BE2C (cell line): ENCODE measurements at regions not wholly inside any gene's neighbourhood (a gene's known extent, or its start where the extent isn't known, plus 50 kb on each side); places are given as distances from the start of the nearest gene placed in this dataset.

Source experiments
- DNase-seq: peaks from one replicate; pipeline ENCODE4 v3.0.0-alpha.2; 2020
- H3K27me3 ChIP-seq: fragments of 250-450 bp; sonication (Bioruptor Pico); 2 replicates; pipeline ENCODE4 v1.5.1; 2020; ENCODE audit warnings: mild to moderate bottlenecking
- H3K36me3 ChIP-seq: fragments of 250-450 bp; sonication (Bioruptor Pico); 2 replicates; pipeline ENCODE4 v1.5.1; 2020; ENCODE audit warnings: mild to moderate bottlenecking
- H3K4me1 ChIP-seq: fragments of 250-450 bp; sonication (Bioruptor Pico); 2 replicates; pipeline ENCODE4 v1.5.1; 2020
- H3K4me3 ChIP-seq: 2 replicates; pipeline ENCODE4 v1.5.1; 2011; ENCODE audit warnings: low read depth, low read length
- H3K9me3 ChIP-seq: fragments of 250-450 bp; sonication (Bioruptor Pico); 2 replicates; pipeline ENCODE4 v1.5.1; 2020
- TF ChIP-seq, protein P1 (sequence below): IDR thresholded peaks from 2 replicates; pipeline ENCODE4 v1.5.1; 2012; ENCODE audit warnings: mild to moderate bottlenecking, low read depth, low read length

DNA sequence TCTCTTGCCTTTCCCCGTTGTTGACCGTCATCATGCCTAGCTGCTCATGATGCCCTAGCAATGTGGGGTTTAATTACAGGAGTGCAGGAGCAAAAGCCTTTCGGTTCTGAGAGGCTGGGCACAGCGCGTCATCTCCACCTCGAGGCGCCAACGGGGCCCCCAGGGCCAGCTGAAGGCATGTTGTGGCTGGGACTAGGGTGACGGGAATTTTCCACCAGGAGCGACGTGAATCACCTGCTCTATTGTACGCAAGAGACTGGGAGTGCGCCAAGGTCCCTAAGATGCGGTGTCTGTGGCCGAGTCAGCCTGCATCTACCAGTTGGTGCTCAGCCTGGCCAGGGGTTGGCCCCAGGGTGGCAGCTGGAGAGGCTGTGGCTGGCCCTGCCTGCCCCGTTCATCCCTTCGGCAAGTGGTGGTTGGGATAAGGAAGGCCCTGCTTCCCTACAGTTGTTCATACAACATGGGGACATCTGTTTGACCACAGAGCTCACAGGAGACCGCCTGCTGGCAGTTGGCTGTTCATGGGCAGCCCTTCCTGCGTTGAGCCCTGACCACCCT is 1175.6 kb downstream of the BRD1 start:
- H3K4me1 ChIP-seq, result no peaks in the 10 kb centered on the region
- H3K9me3 ChIP-seq, result peaks cover 4% of the 10 kb centered on the region
- no peaks in the 10 kb centered on the region for H3K36me3 ChIP-seq
- no peak overlapping the region for H3K4me3 ChIP-seq
- H3K27me3 ChIP-seq, result no peaks in the 10 kb centered on the region
- no peak for DNase-seq
- TF ChIP-seq, protein P1, sequence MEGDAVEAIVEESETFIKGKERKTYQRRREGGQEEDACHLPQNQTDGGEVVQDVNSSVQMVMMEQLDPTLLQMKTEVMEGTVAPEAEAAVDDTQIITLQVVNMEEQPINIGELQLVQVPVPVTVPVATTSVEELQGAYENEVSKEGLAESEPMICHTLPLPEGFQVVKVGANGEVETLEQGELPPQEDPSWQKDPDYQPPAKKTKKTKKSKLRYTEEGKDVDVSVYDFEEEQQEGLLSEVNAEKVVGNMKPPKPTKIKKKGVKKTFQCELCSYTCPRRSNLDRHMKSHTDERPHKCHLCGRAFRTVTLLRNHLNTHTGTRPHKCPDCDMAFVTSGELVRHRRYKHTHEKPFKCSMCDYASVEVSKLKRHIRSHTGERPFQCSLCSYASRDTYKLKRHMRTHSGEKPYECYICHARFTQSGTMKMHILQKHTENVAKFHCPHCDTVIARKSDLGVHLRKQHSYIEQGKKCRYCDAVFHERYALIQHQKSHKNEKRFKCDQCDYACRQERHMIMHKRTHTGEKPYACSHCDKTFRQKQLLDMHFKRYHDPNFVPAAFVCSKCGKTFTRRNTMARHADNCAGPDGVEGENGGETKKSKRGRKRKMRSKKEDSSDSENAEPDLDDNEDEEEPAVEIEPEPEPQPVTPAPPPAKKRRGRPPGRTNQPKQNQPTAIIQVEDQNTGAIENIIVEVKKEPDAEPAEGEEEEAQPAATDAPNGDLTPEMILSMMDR, result no peak

DNA sequence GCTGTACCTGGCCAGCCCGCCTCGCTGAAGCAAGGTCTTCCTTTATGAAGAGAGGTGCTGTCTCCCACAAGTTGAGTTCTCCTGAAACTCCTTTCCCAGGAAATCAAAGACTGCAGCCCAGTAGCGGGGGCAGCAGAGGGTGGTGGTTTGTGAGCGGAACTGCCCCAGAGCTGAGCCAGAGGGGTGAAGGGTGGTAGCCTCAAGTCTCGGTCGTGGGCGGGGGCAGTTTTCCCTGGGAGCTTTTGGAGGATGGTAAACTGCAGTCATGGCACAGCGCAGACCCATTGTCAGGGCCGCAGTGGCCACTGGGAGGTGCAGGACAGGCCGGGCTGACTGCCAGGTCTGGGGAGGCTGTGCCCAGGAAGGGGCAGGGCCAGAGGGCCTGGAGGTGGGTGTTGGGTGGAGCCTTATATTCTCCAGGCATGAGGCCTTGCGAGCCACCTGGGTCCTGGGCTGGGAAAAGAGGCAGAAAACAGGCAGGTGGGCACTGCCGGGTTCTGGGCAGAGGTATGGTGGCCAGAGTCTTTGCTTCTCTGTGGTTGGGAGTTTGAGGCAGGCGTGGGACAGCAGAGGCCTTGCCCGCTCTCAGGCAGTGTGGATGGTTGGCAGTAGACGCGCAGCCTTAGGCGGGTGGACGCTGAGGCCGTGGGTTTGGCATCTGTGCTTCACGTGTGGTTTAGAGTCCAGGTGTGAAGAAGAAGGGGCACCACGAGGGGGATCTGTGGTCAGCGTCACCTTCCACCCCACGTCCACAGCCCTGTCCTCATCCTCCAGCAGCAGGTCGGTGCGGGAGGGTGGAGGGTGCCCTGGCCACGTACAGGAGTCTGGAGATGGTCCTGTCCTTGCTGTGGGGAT is 1176.4 kb downstream of the BRD1 start:
- Histone ChIP-seq H3K9me3 (peaks cover 4% of the 10 kb centered on the region), H3K27me3 (no peaks in the 10 kb centered on the region), H3K4me1 (no peaks in the 10 kb centered on the region), H3K4me3 (no peak overlapping the region), H3K36me3 (no peaks in the 10 kb centered on the region)
- TF ChIP-seq, protein P1, result no peak
- no peak for DNase-seq

DNA sequence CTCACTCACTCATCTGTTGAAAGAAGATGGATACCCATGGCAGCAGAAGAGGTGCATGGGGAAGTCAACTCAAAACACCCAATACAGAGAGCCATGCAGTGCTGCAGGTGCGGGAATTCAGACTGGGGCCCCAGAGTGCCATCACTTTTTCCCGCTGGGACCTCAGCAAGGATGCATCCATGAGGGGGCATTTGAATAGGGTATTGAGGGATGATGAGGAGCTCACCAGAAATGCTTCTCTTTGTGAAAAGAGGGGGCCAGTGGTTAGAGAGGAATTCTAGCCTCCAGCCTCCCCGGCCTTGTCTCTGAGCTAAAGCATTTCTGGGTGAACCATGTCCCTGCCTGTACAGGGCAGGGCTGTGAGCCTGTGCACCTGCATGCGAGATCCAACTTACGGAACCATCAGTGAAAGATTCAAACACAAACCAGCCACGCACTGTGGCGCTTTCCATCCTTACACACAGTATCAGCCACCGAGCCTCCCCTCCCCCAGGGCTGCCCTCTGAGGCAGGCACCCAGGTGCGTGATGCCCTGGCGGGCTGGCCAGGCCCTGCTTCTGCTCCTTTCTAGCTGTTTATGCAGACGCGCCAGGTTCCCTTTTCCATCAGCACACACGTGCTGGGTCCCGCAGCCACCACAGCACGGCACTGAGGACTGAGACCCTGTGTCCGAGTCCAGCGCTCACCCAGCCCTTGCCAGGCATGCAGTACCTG is 1177.2 kb downstream of the BRD1 start:
- no peak for DNase-seq
- peaks cover 4% of the 10 kb centered on the region for H3K9me3 ChIP-seq
- no peaks in the 10 kb centered on the region for H3K36me3 ChIP-seq
- TF ChIP-seq, protein P1, result no peak
- H3K27me3 ChIP-seq, result no peaks in the 10 kb centered on the region
- no peaks in the 10 kb centered on the region for H3K4me1 ChIP-seq
- no peak overlapping the region for H3K4me3 ChIP-seq

DNA sequence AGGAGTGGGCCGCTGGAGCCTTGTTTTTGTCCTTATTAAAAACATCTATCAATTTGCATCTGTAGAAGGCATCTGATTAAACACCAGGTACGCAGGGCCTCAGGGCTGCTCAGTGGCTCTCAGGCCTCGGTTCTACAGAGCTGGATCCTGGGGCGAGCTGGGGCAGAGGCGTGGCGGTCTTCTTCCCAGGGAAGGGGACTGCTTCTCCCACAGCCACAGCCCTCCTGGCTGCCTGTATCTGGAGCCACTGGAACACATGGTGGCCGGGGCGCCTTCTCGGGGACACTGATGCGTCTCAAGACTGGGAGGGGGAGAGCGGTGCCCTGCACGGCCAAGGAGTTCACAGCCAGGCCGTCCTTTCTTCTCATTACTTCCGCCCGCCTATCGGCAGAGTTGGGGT is 1178.2 kb downstream of the BRD1 start:
- TF ChIP-seq, protein P1, result no peak
- Histone ChIP-seq H3K27me3 (no peaks in the 10 kb centered on the region), H3K36me3 (no peaks in the 10 kb centered on the region), H3K4me1 (no peaks in the 10 kb centered on the region), H3K4me3 (no peak overlapping the region), H3K9me3 (peaks cover 4% of the 10 kb centered on the region)
- no peak for DNase-seq

DNA sequence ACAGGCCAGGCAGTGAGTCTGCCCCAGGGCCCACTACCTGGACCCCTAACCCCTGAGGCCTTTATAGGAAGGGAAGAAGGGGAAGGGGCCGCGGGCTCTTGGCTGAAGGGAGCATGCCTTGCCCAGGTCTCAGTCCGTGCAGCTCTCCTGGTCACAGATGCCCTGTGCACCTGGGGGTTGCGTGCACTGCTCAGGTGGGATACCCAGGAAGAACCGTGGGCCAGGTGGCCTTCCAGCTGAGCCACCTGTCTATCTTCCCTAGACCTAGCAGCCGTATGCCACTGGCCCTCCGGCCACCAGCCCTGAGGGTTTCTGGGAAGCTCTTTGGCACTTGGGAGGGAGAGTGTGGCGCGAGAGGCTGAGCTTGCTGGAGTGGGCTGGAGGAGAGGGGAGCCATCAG is 1178.6 kb downstream of the BRD1 start:
- no peak overlapping the region for H3K4me3 ChIP-seq
- H3K36me3 ChIP-seq, result no peaks in the 10 kb centered on the region
- TF ChIP-seq, protein P1, result no peak
- no peaks in the 10 kb centered on the region for H3K4me1 ChIP-seq
- peaks cover 4% of the 10 kb centered on the region for H3K9me3 ChIP-seq
- DNase-seq, result no peak
- H3K27me3 ChIP-seq, result no peaks in the 10 kb centered on the region
